ENCODE measurements at regions not wholly inside any gene's neighbourhood (a gene's known extent, or its start where the extent isn't known, plus 50 kb on each side); places are given as distances from the start of the nearest gene placed in this dataset.

GRCh38 chr2:239671471-239671870 lies 270.7 kb upstream of the HDAC4 start:
- no peak for TF ChIP-seq POLR2A (IDR thresholded peaks at IDR 0.05)
- TF ChIP-seq, protein P1, sequence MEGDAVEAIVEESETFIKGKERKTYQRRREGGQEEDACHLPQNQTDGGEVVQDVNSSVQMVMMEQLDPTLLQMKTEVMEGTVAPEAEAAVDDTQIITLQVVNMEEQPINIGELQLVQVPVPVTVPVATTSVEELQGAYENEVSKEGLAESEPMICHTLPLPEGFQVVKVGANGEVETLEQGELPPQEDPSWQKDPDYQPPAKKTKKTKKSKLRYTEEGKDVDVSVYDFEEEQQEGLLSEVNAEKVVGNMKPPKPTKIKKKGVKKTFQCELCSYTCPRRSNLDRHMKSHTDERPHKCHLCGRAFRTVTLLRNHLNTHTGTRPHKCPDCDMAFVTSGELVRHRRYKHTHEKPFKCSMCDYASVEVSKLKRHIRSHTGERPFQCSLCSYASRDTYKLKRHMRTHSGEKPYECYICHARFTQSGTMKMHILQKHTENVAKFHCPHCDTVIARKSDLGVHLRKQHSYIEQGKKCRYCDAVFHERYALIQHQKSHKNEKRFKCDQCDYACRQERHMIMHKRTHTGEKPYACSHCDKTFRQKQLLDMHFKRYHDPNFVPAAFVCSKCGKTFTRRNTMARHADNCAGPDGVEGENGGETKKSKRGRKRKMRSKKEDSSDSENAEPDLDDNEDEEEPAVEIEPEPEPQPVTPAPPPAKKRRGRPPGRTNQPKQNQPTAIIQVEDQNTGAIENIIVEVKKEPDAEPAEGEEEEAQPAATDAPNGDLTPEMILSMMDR (IDR thresholded peaks at IDR 0.05) = no peak
